ENCODE measurements at regions not wholly inside any gene's neighbourhood (a gene's known extent, or its start where the extent isn't known, plus 50 kb on each side); places are given as distances from the start of the nearest gene placed in this dataset.

DNA sequence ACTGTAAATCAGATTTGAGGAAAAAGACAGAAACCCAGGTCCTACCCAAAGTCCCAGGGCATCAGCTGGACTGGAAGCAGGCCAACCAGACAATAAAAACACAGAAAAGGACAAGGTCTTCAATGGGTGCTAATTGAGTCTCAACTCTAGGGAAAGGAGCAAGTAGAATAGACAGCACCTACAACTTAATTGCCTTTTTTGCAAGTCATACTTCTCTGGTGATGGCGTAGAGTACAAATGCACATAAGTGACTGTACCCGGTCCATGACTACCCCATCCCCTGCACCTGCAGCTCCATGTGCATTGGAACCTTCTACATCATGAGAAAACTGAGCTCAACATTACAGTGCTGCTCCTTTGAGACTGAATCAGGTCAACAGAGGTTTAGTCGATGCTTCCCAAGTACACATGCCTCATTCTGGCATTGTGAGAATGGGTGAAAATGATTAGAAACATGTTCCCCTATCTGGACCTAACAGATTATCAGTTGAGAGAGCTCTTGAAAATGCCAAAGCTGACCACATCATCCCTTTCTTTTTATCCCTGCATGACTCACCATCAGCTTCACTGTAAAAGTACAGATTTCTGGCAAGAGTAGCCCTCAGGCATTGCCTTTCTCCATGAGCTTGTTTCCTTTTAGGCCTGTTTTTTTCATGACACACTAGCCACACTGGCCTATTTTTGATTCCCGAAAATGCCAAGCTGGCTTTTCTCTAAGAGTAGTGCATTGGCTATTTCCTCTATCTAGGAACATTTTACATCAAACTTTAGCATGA is 298.3 kb downstream of the HS3ST1 start:
- TF ChIP-seq, protein P1, sequence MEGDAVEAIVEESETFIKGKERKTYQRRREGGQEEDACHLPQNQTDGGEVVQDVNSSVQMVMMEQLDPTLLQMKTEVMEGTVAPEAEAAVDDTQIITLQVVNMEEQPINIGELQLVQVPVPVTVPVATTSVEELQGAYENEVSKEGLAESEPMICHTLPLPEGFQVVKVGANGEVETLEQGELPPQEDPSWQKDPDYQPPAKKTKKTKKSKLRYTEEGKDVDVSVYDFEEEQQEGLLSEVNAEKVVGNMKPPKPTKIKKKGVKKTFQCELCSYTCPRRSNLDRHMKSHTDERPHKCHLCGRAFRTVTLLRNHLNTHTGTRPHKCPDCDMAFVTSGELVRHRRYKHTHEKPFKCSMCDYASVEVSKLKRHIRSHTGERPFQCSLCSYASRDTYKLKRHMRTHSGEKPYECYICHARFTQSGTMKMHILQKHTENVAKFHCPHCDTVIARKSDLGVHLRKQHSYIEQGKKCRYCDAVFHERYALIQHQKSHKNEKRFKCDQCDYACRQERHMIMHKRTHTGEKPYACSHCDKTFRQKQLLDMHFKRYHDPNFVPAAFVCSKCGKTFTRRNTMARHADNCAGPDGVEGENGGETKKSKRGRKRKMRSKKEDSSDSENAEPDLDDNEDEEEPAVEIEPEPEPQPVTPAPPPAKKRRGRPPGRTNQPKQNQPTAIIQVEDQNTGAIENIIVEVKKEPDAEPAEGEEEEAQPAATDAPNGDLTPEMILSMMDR (IDR thresholded peaks at IDR 0.05; ENCODE audit: control insufficient read depth, extremely low read depth, insufficient read depth) = no peak
- H3K4me3 ChIP-seq (ENCODE audit: low read depth, low read length) = no peak overlapping the region
- DNase-seq (ENCODE audit: low read depth) = no peak

DNA sequence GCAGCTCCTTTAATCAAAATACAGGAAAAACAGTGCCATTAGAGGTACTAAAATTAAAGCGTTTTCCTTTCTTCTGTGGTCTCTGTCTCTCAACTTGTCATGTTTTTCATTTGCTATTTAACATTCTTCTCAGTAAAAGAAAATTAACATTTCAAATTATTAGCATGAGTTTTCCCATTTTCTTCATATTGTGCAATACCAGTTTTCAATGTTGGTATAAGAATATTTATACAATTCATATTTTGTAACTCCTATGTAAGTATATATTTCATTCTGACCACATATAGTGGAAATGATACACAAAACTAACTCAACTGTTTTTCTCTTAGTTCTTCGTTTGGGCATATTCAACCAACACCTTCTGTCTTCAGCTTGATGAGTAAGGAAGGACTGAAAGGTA is 308.3 kb downstream of the HS3ST1 start:
- TF ChIP-seq, protein P1 (IDR thresholded peaks at IDR 0.05; ENCODE audit: control insufficient read depth, extremely low read depth, insufficient read depth) = no peak
- H3K4me3 ChIP-seq (ENCODE audit: low read depth, low read length) = no peak overlapping the region
- DNase-seq (ENCODE audit: low read depth) = no peak

DNA sequence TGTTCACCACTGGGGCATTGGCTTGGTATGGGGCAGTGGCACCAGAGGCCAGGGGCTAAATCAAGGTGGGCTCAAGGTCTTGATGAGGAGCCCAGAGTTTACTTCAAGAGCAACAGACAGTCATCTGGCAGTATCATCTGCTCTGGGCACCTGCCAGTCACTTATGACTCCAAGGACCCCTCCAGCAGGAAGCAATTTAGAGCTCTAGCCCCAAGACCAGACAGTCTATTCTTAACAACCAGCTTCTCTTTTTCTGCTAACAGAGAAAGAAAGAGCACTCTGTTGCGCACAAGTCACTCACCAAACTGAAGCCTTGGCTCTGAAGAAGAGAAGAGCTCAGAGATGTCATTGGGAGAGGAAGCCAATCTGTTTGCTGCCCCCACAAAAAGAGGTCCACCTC is 309.2 kb downstream of the HS3ST1 start:
- TF ChIP-seq, protein P1 (IDR thresholded peaks at IDR 0.05; ENCODE audit: control insufficient read depth, extremely low read depth, insufficient read depth) = no peak
- no peak overlapping the region for H3K4me3 ChIP-seq (ENCODE audit: low read depth, low read length)
- DNase-seq (ENCODE audit: low read depth) = no peak

DNA sequence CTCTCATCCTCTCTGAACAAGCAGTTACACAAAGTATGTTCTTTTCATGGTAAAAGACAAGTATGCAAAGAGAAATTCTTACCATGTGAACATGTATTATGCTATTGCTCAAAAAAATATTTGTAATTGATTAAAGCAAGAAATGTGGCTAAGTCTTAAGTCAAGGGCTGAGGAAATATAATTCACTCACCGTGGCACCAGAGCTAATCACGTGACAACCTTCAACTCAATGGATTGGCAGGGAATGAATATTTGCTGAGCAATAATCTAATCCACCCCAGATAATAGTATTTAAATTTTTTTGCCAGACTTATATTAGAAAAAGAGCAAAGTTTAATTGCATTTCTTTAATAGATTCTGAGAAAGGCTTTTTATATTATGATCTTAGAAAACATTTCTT is 310.2 kb downstream of the HS3ST1 start:
- no peak for DNase-seq (ENCODE audit: low read depth)
- TF ChIP-seq, protein P1 (IDR thresholded peaks at IDR 0.05; ENCODE audit: control insufficient read depth, extremely low read depth, insufficient read depth) = no peak
- no peak overlapping the region for H3K4me3 ChIP-seq (ENCODE audit: low read depth, low read length)

DNA sequence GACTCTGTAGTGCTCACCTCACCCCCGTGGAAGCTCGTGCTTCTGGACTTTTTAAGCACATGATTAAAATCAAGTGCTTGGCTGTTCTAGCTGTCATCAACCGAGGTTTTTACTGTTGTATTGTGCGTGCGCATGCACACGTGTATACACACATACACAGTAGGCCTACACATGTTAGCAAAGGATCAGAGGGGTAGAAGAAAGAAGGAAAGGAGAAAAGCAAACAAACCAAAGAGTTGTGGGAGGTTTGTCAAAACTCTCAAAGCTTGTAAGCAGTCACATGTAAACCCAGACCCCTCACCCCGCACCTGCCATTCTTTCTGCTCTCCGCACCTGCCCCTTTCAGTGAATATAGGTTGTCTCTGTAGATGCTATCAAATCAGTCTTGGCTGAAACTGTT is 311.8 kb downstream of the HS3ST1 start:
- TF ChIP-seq, protein P1 (IDR thresholded peaks at IDR 0.05; ENCODE audit: control insufficient read depth, extremely low read depth, insufficient read depth) = no peak
- no peak for DNase-seq (ENCODE audit: low read depth)

DNA sequence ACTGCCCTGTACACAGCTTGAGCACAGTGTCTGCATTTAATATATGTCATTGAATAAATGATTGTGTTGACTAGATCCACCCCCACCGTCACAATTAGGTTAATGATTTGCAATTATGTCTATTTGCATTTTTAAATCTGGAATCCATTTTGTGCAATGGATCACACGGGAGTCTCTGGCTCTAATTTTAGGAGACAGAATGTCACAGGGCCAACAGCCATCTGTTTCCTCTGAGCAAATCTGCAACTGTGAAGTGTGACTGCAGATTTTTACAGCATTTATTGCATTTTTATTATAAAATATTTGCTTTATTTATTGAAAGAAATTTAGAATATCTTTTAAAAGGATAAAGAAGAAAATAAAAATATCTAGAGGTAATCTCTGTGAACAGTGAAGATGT is 316.8 kb downstream of the HS3ST1 start:
- DNase-seq (ENCODE audit: low read depth) = no peak
- H3K4me3 ChIP-seq (ENCODE audit: low read depth, low read length) = no peak overlapping the region

More for the DNA sequence above, 311.8 kb downstream of the HS3ST1 start:
- no peak overlapping the region for H3K4me3 ChIP-seq (ENCODE audit: low read depth, low read length)

More for the DNA sequence above, 316.8 kb downstream of the HS3ST1 start:
- TF ChIP-seq, protein P1 (IDR thresholded peaks at IDR 0.05; ENCODE audit: control insufficient read depth, extremely low read depth, insufficient read depth) = no peak

Data from LNCaP clone FGC (cell line).